Lung (tissue), 11 donors: ENCODE measurements at regions not wholly inside any gene's neighbourhood (a gene's known extent, or its start where the extent isn't known, plus 50 kb on each side); places are given as distances from the start of the nearest gene placed in this dataset.

ENCODE experiments used
- ATAC-seq: fragments of 200-7000 bp; cut with Tn5 transposase; one replicate; pipeline ENCODE4 v1.9.1; 2020; ENCODE audit warnings: moderate number of reproducible peaks; ENCODE audit not compliant: insufficient read depth, low FRiP score
- DNase-seq, 3 donors: peaks; one replicate each; pipeline ENCODE4 v3.0.0-alpha.2; 2013 to 2017
- H3K27ac ChIP-seq, 2 donors: one replicate each; pipeline ENCODE4 v1.5.1; 2013; ENCODE audit warnings: mild to moderate bottlenecking in 2 of 2, moderate library complexity in 2 of 2, control low read depth in 1 of 2, inconsistent platforms in 1 of 2, low read depth in 1 of 2, low read length in 1 of 2
- H3K27me3 ChIP-seq, 3 donors: one replicate each; pipeline ENCODE4 v1.5.1; 2013; ENCODE audit warnings: low read length in 2 of 3; ENCODE audit not compliant: control insufficient read depth in 3 of 3, insufficient read depth in 3 of 3
- H3K36me3 ChIP-seq, 4 donors: one replicate each; pipeline ENCODE4 v1.5.1; 2013; ENCODE audit warnings: low read length in 4 of 4, mild to moderate bottlenecking in 1 of 4, moderate library complexity in 1 of 4; ENCODE audit not compliant: control insufficient read depth in 4 of 4, insufficient read depth in 4 of 4
- H3K4me1 ChIP-seq, 5 donors: one replicate each; pipeline ENCODE4 v1.5.1; 2013; ENCODE audit warnings: low read length in 5 of 5, mild to moderate bottlenecking in 2 of 5, moderate library complexity in 1 of 5; ENCODE audit not compliant: control insufficient read depth in 5 of 5, insufficient read depth in 5 of 5
- H3K4me3 ChIP-seq: one replicate; pipeline ENCODE4 v1.5.1; 2013; ENCODE audit warnings: mild to moderate bottlenecking, control low read depth, moderate library complexity
- H3K9ac ChIP-seq, 2 donors: one replicate each; pipeline ENCODE4 v1.5.1; 2013; ENCODE audit warnings: low read length in 2 of 2, control low read depth in 1 of 2; ENCODE audit not compliant: insufficient read depth in 1 of 2
- H3K9me3 ChIP-seq, 4 donors: one replicate each; pipeline ENCODE4 v1.5.1; 2013; ENCODE audit warnings: low read length in 3 of 4, mild to moderate bottlenecking in 1 of 4, moderate library complexity in 1 of 4; ENCODE audit not compliant: control insufficient read depth in 4 of 4, insufficient read depth in 3 of 4
- CTCF ChIP-seq: IDR thresholded peaks from 2 replicates; pipeline ENCODE4 v1.5.1; 2012; ENCODE audit warnings: mild to moderate bottlenecking; ENCODE audit errors: control extremely low read depth, extremely low read depth
- WGBS, 2 donors: extraction: QIAGEN DNeasy Blood & Tissue Kit; methylation state at CpG; one replicate each; pipeline ENCODE4 v1.1.7; 2013; 5-methylcytosine and 5-hydroxymethylcytosine counted together
- donor health status: control.
- donor health status: control.
- donor health status: Bipolar disorder and iron deficiency.
- donor health status: healthy.
- donor health status: DM: yes; HTN: yes; CAD: no.

GRCh38 chr14:76654573-76655108, 106.6 kb upstream of the VASH1 start:
- H3K4me3 ChIP-seq, result no peak overlapping the region
- 45 to 60% methylated on average over 10 of the region's 10 CpGs for WGBS, 2 donors
- no peaks in the 10 kb centered on the region for H3K4me1 ChIP-seq
- ATAC-seq (no peak), DNase-seq (peak; percentile 20 to 40 (median 37))
- no peak overlapping the region for H3K27ac ChIP-seq
- no peak overlapping the region for H3K9ac ChIP-seq
- H3K36me3 ChIP-seq, result no peaks in the 10 kb centered on the region
- no peak for TF ChIP-seq CTCF
- H3K27me3 ChIP-seq, result no peaks in the 10 kb centered on the region
- H3K9me3 ChIP-seq, result peaks cover 0 to 13% (median 4%) of the 10 kb centered on the region in 4 donors

GRCh38 chr14:76655331-76655730, 105.9 kb upstream of the VASH1 start:
- H3K9ac ChIP-seq, result no peak overlapping the region
- no peaks in the 10 kb centered on the region for H3K27me3 ChIP-seq
- no peaks in the 10 kb centered on the region for H3K4me1 ChIP-seq
- no peak overlapping the region for H3K4me3 ChIP-seq
- DNase-seq, result no peak
- 73 to 81% methylated on average over 2 of the region's 2 CpGs for WGBS, 2 donors
- no peaks in the 10 kb centered on the region for H3K36me3 ChIP-seq
- H3K9me3 ChIP-seq, result peaks cover 0 to 14% (median 6%) of the 10 kb centered on the region in 4 donors
- no peak overlapping the region for H3K27ac ChIP-seq
- no peak for ATAC-seq
- TF ChIP-seq CTCF, result no peak

- TF ChIP-seq CTCF, result no peak
- ATAC-seq (no peak), DNase-seq (no peak)
- Histone ChIP-seq H3K27ac (no peak overlapping the region), H3K9me3 (peaks cover 0 to 15% (median 6%) of the 10 kb centered on the region in 4 donors), H3K4me1 (no peaks in the 10 kb centered on the region), H3K27me3 (no peaks in the 10 kb centered on the region), H3K4me3 (no peak overlapping the region), H3K36me3 (no peaks in the 10 kb centered on the region), H3K9ac (no peak overlapping the region)
- 90 to 91% methylated on average over 5 of the region's 5 CpGs for WGBS, 2 donors
These were observed 104.7 kb upstream of the VASH1 start for GRCh38 chr14:76656592-76656991.

GRCh38 chr14:76657404-76657803, 103.9 kb upstream of the VASH1 start:
- H3K9me3 ChIP-seq, result peaks cover 0 to 15% (median 6%) of the 10 kb centered on the region in 4 donors
- ATAC-seq (no peak), DNase-seq (no peak)
- no peak overlapping the region for H3K9ac ChIP-seq
- no peaks in the 10 kb centered on the region for H3K27me3 ChIP-seq
- H3K27ac ChIP-seq, result no peak overlapping the region
- no peak overlapping the region for H3K4me3 ChIP-seq
- H3K4me1 ChIP-seq, result no peaks in the 10 kb centered on the region
- WGBS, 2 donors, result 94 to 100% methylated on average over 1 of the region's 1 CpG
- H3K36me3 ChIP-seq, result no peaks in the 10 kb centered on the region
- no peak for TF ChIP-seq CTCF
